NCI-H460 (cell line): ENCODE measurements at regions not wholly inside any gene's neighbourhood (a gene's known extent, or its start where the extent isn't known, plus 50 kb on each side); places are given as distances from the start of the nearest gene placed in this dataset.

Experiments
- DNase-seq: peaks from one replicate; pipeline ENCODE4 v3.0.0-alpha.2; 2016; ENCODE audit warnings: low read depth; ENCODE audit errors: extremely low read depth

GRCh38 chr10:130869179-130869841, 442.2 kb downstream of the TCERG1L start:
- DNase-seq = no peak

DNA sequence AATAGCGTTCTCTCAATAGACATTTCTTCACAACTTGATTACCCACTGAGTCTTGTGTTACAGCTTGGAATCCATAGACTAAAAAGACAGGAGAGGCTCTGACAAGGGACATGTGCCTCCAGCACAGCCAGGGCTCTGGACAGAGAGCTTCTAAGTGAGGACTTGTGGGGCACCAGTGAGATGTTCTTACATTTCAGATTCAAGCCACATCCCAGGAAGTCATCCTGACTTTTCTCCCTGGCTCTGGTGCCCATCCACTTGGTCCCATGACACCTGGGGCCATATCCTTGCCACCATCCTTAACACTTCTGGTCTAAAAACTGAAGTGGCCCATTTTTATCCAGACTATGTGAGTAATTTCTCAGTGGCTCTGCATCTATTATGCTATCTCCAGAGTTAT, 440.1 kb downstream of the TCERG1L start:
- no peak for DNase-seq

DNA sequence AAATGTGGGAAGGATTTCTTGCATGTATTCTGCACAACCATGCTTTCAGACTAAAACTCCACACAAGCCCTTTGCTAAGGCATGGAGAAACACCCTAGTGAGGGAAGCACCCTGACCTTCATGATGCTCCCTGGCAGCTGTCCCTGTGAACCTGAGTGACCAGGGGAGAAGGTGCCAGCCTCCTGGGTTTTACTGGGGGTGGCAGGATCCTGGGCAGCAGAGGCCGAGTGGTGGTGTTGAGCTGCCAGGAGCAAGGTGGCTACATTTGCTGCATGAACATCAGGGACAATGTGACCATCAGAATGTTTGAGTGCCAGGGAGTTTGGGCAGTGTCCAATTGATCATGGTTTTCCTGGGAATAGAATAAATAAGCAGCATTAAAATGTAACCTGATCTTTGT, 437.9 kb downstream of the TCERG1L start:
- no peak for DNase-seq

- DNase-seq = no peak
Measured at GRCh38 chr10:130875116-130875515, 436.4 kb downstream of the TCERG1L start.

GRCh38 chr10:130875897-130876472, 435.5 kb downstream of the TCERG1L start:
- no peak for DNase-seq

DNA sequence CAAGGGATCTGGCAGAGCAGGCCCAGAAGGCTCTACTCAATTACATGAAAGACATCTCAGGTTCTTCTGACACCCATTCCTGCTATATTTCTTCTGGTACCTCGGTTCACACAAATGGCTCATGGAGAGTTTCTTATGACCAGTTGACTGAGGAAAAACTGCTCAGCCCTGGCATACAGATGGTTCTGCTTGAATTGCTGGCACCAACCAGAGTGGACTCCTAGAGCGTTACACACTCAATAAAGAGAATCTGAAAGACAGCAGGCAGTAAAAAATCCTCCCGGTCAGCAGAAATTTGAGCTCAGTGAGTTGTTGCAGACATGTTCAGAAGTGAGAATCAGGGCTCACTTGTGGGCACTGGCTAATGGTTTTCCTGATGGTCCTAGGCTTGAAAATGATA, 434.4 kb downstream of the TCERG1L start:
- DNase-seq = no peak

- no peak for DNase-seq
Measured at GRCh38 chr10:130878131-130878530, 433.4 kb downstream of the TCERG1L start.

- no peak for DNase-seq
Measured at GRCh38 chr10:130882906-130883305, 428.6 kb downstream of the TCERG1L start.

- DNase-seq = no peak
Measured at GRCh38 chr10:130884456-130884855, 427.1 kb downstream of the TCERG1L start.

DNA sequence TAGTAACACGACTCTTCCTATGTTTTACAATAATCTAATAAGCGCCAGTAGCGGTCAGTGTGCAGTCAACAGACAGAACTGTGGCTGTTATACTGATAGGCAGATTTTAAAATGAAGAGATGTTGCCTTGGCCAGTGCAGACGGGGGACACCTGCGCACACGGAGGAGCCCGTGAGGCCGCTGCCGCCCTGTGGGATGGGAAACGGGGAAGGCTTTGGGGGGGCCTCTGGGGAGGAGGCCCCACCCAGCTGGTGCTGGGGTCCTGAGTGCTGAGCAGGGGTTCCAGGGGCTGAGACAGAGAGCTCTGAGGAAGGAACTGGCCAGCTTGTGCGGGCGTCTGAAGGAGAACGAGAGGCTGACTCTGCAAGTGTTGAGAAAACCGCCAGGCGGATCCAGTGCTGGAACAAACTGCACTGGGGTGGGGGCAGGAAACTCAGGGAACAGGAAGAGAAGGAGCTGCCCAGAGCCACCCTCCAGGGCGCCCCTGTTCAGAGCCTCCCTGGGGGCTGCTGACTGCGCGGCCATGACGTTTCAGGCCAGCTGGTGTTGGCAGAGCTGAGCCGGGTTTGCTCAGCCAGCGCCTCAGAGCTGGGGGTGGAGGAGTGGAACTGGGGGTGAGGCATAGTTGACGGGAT, 426.4 kb downstream of the TCERG1L start:
- no peak for DNase-seq

DNA sequence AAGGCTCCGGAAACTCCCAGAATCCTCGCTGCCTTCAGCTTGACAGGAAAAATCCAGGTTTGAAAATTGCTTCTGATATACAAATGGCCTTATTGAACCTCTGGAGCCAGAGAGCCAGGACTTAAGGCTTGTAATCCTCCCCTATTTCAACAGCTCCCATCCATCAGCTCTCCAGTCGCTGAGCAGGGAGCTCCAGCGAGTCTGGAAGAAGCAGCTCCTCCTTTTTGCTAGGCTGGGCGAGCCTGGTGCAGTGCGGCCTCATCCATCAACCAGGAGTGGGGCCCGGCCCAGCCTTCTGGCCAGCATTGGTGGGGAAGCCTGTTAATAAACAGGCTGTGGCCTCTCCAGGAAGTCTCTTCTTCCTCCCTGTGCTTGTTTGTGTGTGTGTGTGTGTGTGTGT, 424.4 kb downstream of the TCERG1L start:
- DNase-seq = no peak

DNA sequence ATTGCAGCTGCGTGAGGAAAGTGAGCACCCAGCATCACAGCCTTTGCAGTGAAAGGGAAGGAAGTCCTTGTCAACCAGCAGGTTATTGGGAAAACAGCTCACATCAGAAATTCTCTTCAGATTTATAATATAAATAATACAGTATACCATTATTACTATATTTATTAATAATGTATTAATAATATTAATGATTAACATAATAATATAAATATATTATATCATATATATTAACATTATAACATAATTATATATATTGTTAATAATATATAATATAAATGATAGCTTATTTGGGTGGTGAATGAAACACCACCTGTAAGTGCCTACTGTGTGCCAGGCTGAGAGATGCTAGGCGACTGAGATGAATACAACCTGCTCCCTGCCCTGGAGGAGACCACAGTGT, 423.0 kb downstream of the TCERG1L start:
- no peak for DNase-seq

DNA sequence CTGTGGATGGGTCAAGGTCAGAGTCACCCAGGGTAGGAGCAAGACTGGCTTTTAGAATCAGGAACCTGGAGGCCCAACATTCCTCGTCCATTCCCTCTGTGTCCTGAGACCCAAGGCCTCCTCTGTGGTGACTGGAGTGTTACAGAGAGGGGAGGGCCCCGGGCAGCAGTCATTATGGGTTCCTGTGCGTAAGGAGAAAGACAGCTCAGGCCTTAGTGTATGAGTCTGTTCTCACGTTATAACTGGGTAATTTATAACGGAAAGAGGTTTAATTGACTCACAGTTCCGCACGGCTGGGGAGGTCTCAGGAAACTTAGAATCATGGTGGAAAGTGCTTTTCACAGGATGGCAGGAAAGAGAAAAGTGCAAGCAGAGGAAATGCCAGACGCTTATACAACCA, 422.3 kb downstream of the TCERG1L start:
- DNase-seq = no peak

GRCh38 chr10:130889780-130890179, 421.7 kb downstream of the TCERG1L start:
- no peak for DNase-seq

- DNase-seq = no peak
Measured at GRCh38 chr10:130891066-130891465, 420.5 kb downstream of the TCERG1L start.

GRCh38 chr10:130894471-130894870, 417.1 kb downstream of the TCERG1L start:
- DNase-seq = no peak

GRCh38 chr10:130895161-130895560, 416.4 kb downstream of the TCERG1L start:
- no peak for DNase-seq

- no peak for DNase-seq
Measured at GRCh38 chr10:130897815-130898214, 413.7 kb downstream of the TCERG1L start.

GRCh38 chr10:130898381-130898780, 413.1 kb downstream of the TCERG1L start:
- DNase-seq = no peak

DNA sequence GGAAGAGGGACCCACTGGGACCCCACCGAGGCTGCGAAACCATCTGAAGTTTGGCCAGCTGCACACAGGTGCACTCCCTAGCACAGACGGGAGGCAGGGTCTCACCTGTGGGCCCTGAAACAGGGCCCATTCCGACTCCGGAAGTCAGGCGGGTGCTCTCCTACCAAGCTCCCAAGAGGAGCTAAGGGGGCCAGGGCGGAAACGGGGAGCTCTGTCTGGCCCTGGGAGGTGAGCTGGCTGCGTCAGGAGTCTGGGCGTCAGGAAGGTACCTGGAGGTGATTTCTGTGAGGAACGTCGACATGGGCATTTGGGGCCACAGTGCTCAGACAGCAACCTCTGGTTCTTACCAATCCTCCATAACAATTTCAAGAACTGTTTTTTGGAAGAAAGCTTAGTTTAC, 411.7 kb downstream of the TCERG1L start:
- no peak for DNase-seq

- DNase-seq = no peak
Measured at GRCh38 chr10:130900441-130901160, 410.9 kb downstream of the TCERG1L start.
